ENCODE measurements at regions not wholly inside any gene's neighbourhood (a gene's known extent, or its start where the extent isn't known, plus 50 kb on each side); places are given as distances from the start of the nearest gene placed in this dataset.

GRCh38 chr12:116382686-116383530, 105.4 kb upstream of the MED13L start:
- no peak for DNase-seq

GRCh38 chr12:116384175-116384574, 106.7 kb upstream of the MED13L start:
- DNase-seq, result no peak

GRCh38 chr12:116384691-116385485, 107.4 kb upstream of the MED13L start:
- DNase-seq, result no peak

GRCh38 chr12:116385486-116386217, 108.2 kb upstream of the MED13L start:
- no peak for DNase-seq

GRCh38 chr12:116389326-116389725, 111.8 kb upstream of the MED13L start:
- DNase-seq, result no peak

GRCh38 chr12:116389990-116390389, 112.5 kb upstream of the MED13L start:
- DNase-seq, result no peak

- DNase-seq, result no peak
Measured at GRCh38 chr12:116390401-116391335, 113.2 kb upstream of the MED13L start.

GRCh38 chr12:116391501-116391900, 114.0 kb upstream of the MED13L start:
- no peak for DNase-seq

- DNase-seq, result no peak
Measured at GRCh38 chr12:116392061-116392460, 114.6 kb upstream of the MED13L start.

- DNase-seq, result no peak
Measured at GRCh38 chr12:116393255-116393654, 115.8 kb upstream of the MED13L start.

GRCh38 chr12:116393859-116394650, 116.6 kb upstream of the MED13L start:
- no peak for DNase-seq

GRCh38 chr12:116395396-116395795, 117.9 kb upstream of the MED13L start:
- no peak for DNase-seq

GRCh38 chr12:116397148-116397547, 119.7 kb upstream of the MED13L start:
- DNase-seq, result no peak

GRCh38 chr12:116398193-116398592, 120.7 kb upstream of the MED13L start:
- DNase-seq, result no peak

GRCh38 chr12:116399055-116399454, 121.6 kb upstream of the MED13L start:
- no peak for DNase-seq

- no peak for DNase-seq
Measured at GRCh38 chr12:116400636-116401372, 123.3 kb upstream of the MED13L start.

GRCh38 chr12:116401565-116401964, 124.1 kb upstream of the MED13L start:
- no peak for DNase-seq

- no peak for DNase-seq
Measured at GRCh38 chr12:116402163-116402939, 124.9 kb upstream of the MED13L start.

- DNase-seq, result no peak
Measured at GRCh38 chr12:116403546-116403945, 126.1 kb upstream of the MED13L start.

- DNase-seq, result no peak
Measured at GRCh38 chr12:116404247-116404646, 126.8 kb upstream of the MED13L start.

Data from NK-92 treated with Interleukin-12 subunit alpha and Interleukin-12 subunit beta, amount 100 ng/mL, for 24 hours (cell line).